Caco-2 (cell line): ENCODE measurements at regions not wholly inside any gene's neighbourhood (a gene's known extent, or its start where the extent isn't known, plus 50 kb on each side); places are given as distances from the start of the nearest gene placed in this dataset.

Experiments used
- BruUV-seq: library from RNA; stranded (reverse); fragments of 400-500 nt; replicated peaks from 2 replicates; lab custom pipeline; 2021; lab: Mats Ljungman, UMichigan
- CTCF ChIA-PET: fragments of 300-600 bp; sonication (Branson Sonifier 250); formaldehyde crosslinking; loops from one replicate; lab custom pipeline; 2022; ENCODE audit warnings: antibody characterized with exemption; lab: Charles Lee
- POLR2A ChIA-PET: fragments of 300-600 bp; sonication (Branson Sonifier 250); formaldehyde crosslinking; loops from one replicate; lab custom pipeline; 2022; ENCODE audit warnings: antibody characterized with exemption; lab: Charles Lee
- DNase-seq, 2 experiments: peaks; one replicate each; pipeline versions ENCODE4 v3.0.0 to v3.0.0-alpha.2; 2020 to 2022
- H3K27me3 ChIP-seq: replicated peaks from 2 replicates; pipeline ENCODE4 v1.6.0; 2011; ENCODE audit warnings: low read length; ENCODE audit not compliant: control insufficient read depth, insufficient read depth
- H3K36me3 ChIP-seq: 2 replicates; pipeline ENCODE4 v1.5.1; 2011; ENCODE audit warnings: low read length; ENCODE audit not compliant: control insufficient read depth, insufficient read depth
- H3K4me1 ChIP-seq: fragments of 250-450 bp; sonication (Bioruptor Pico); 2 replicates; pipeline ENCODE4 v1.5.1; 2020; ENCODE audit warnings: mild to moderate bottlenecking
- H3K4me3 ChIP-seq: 2 replicates; pipeline ENCODE4 v1.5.1; 2011; ENCODE audit warnings: low read depth, mild to moderate bottlenecking, control low read depth, low read length
- H3K9me3 ChIP-seq: fragments of 250-450 bp; sonication (Bioruptor Pico); 2 replicates; pipeline ENCODE4 v1.5.1; 2020; ENCODE audit warnings: mild to moderate bottlenecking, moderate library complexity
- H3K27ac Mint-ChIP-seq: one replicate; pipeline ENCODE4 v1.8.0; 2022; ENCODE audit warnings: mixed read lengths; ENCODE audit not compliant: unreplicated experiment
- H3K27me3 Mint-ChIP-seq: one replicate; pipeline ENCODE4 v1.8.0; 2022; ENCODE audit warnings: mixed read lengths; ENCODE audit not compliant: insufficient read depth, unreplicated experiment
- H3K36me3 Mint-ChIP-seq: one replicate; pipeline ENCODE4 v1.8.0; 2022; ENCODE audit warnings: mild to moderate bottlenecking, mixed read lengths; ENCODE audit not compliant: insufficient read depth, unreplicated experiment
- H3K4me1 Mint-ChIP-seq: one replicate; pipeline ENCODE4 v1.8.0; 2022; ENCODE audit warnings: low read depth, mixed read lengths; ENCODE audit not compliant: unreplicated experiment
- H3K4me3 Mint-ChIP-seq: one replicate; pipeline ENCODE4 v1.8.0; 2022; ENCODE audit warnings: mild to moderate bottlenecking, moderate library complexity, mixed read lengths; ENCODE audit not compliant: unreplicated experiment
- H3K9me3 Mint-ChIP-seq: one replicate; pipeline ENCODE4 v1.8.0; 2022; ENCODE audit warnings: mixed read lengths; ENCODE audit not compliant: unreplicated experiment
- CTCF ChIP-seq, 2 experiments: fragments of 200-600 bp in 1 of 2; IDR thresholded peaks; 1 replicate in 1 of 2; 2 replicates in 1 of 2; pipeline versions ENCODE4 v1.5.1 to v1.8.0; 2011 to 2022; ENCODE audit warnings: antibody characterized with exemption in 1 of 2, control low read depth in 1 of 2, inconsistent platforms in 1 of 2, low read depth in 1 of 2, low read length in 1 of 2, mild to moderate bottlenecking in 1 of 2, moderate library complexity in 1 of 2; ENCODE audit not compliant: insufficient read depth in 1 of 2, severe bottlenecking in 1 of 2, unreplicated experiment in 1 of 2
- intact Hi-C: fragments of 100-400 bp; cut with micrococcal nuclease; formaldehyde crosslinking; loops from one replicate; pipeline ENCODE4 v1.10.0; 2022; ENCODE audit not compliant: unreplicated experiment

DNA sequence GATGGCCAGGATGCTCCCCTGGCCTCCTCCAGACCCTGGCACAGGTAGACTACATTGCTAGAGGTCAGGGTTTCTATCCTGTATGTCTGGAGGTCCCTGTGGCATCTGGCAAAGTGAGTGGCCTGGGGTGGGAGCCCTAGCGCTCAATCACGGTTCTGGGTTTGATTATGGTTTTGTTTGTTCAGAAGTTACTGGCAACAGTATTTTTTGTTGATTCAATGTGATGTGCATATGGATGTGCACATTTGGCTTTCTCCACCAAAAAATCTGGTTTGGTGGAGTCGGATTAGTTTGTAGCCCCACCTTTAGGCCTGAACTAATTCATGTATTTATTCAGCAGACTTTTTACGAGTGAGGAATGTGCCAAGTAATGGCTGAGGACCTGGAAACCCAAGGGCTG is 109.7 kb downstream of the VEGFA start:
- CTCF ChIA-PET, result no interaction called here
- no peak overlapping the region for H3K27ac Mint-ChIP-seq

GRCh38 chr6:43878823-43879495 is 108.9 kb downstream of the VEGFA start:
- no peaks in the 10 kb centered on the region for H3K27me3 ChIP-seq
- DNase-seq, result no peak
- Mint-ChIP-seq H3K27ac (no peak overlapping the region), H3K27me3 (no peaks in the 10 kb centered on the region), H3K9me3 (no peaks in the 10 kb centered on the region), H3K4me3 (no peak overlapping the region), H3K36me3 (no peaks in the 10 kb centered on the region), H3K4me1 (peaks cover 8% of the 10 kb centered on the region)
- no peaks in the 10 kb centered on the region for H3K9me3 ChIP-seq
- ChIA-PET POLR2A (no interaction called here), CTCF (no interaction called here)
- intact Hi-C loops, result no loop called here
- no peak for TF ChIP-seq CTCF (IDR thresholded peaks at IDR 0.05; ENCODE audit: insufficient read depth in 1 of 2, low read depth in 1 of 2, low read length in 1 of 2, severe bottlenecking in 1 of 2, unreplicated experiment in 1 of 2)
- no TSS peak for BruUV-seq
- H3K4me1 ChIP-seq, result peaks cover 12% of the 10 kb centered on the region
- no peak overlapping the region for H3K4me3 ChIP-seq
- H3K36me3 ChIP-seq, result no peaks in the 10 kb centered on the region

More for the DNA sequence above, 109.7 kb downstream of the VEGFA start:
- BruUV-seq, result no TSS peak
- Histone ChIP-seq H3K4me1 (peaks cover 4% of the 10 kb centered on the region), H3K9me3 (no peaks in the 10 kb centered on the region), H3K36me3 (no peaks in the 10 kb centered on the region), H3K27me3 (no peaks in the 10 kb centered on the region), H3K4me3 (no peak overlapping the region)
- no peaks in the 10 kb centered on the region for H3K36me3 Mint-ChIP-seq
- H3K9me3 Mint-ChIP-seq, result no peaks in the 10 kb centered on the region
- peaks cover under 1% of the 10 kb centered on the region for H3K4me1 Mint-ChIP-seq
- DNase-seq, result no peak
- no peak overlapping the region for H3K4me3 Mint-ChIP-seq
- H3K27me3 Mint-ChIP-seq, result no peaks in the 10 kb centered on the region
- intact Hi-C loops, result no loop called here
- POLR2A ChIA-PET, result no interaction called here
- no peak for TF ChIP-seq CTCF (IDR thresholded peaks at IDR 0.05; ENCODE audit: insufficient read depth in 1 of 2, low read depth in 1 of 2, low read length in 1 of 2, severe bottlenecking in 1 of 2, unreplicated experiment in 1 of 2)

- no peaks in the 10 kb centered on the region for H3K36me3 ChIP-seq
- ChIA-PET POLR2A (no interaction called here), CTCF (no interaction called here)
- Mint-ChIP-seq H3K27me3 (no peaks in the 10 kb centered on the region), H3K27ac (no peak overlapping the region), H3K36me3 (no peaks in the 10 kb centered on the region), H3K4me1 (peaks cover 15% of the 10 kb centered on the region), H3K9me3 (no peaks in the 10 kb centered on the region), H3K4me3 (no peak overlapping the region)
- H3K9me3 ChIP-seq, result no peaks in the 10 kb centered on the region
- H3K4me1 ChIP-seq, result peaks cover 14% of the 10 kb centered on the region
- BruUV-seq, result no TSS peak
- no peaks in the 10 kb centered on the region for H3K27me3 ChIP-seq
- intact Hi-C loops, result no loop called here
- DNase-seq, result no peak
- H3K4me3 ChIP-seq, result no peak overlapping the region
- TF ChIP-seq CTCF (IDR thresholded peaks at IDR 0.05; ENCODE audit: insufficient read depth in 1 of 2, low read depth in 1 of 2, low read length in 1 of 2, severe bottlenecking in 1 of 2, unreplicated experiment in 1 of 2), result no peak
Measured at GRCh38 chr6:43878127-43878634, 108.2 kb downstream of the VEGFA start.
